Skeletal muscle tissue (tissue), 3 donors: ENCODE measurements at regions not wholly inside any gene's neighbourhood (a gene's known extent, or its start where the extent isn't known, plus 50 kb on each side); places are given as distances from the start of the nearest gene placed in this dataset.

Experiments used
- H3K27ac ChIP-seq: one replicate; pipeline ENCODE4 v1.7.0; 2013; ENCODE audit warnings: mild to moderate bottlenecking, low read depth, low read length, inconsistent platforms
- H3K27me3 ChIP-seq, 3 donors: one replicate each; pipeline ENCODE4 v1.7.0; 2013; ENCODE audit warnings: low read length in 3 of 3; ENCODE audit not compliant: control insufficient read depth in 3 of 3, insufficient read depth in 3 of 3
- H3K36me3 ChIP-seq, 3 donors: one replicate each; pipeline ENCODE4 v1.7.0; 2013; ENCODE audit warnings: low read length in 3 of 3; ENCODE audit not compliant: control insufficient read depth in 3 of 3, insufficient read depth in 3 of 3
- H3K4me1 ChIP-seq, 3 donors: one replicate each; pipeline ENCODE4 v1.7.0; 2013; ENCODE audit warnings: low read length in 3 of 3, mild to moderate bottlenecking in 3 of 3; ENCODE audit not compliant: control insufficient read depth in 3 of 3, insufficient read depth in 3 of 3
- H3K4me3 ChIP-seq, 3 donors: one replicate each; pipeline ENCODE4 v1.7.0; 2013; ENCODE audit warnings: low read length in 3 of 3
- H3K9ac ChIP-seq, 3 donors: one replicate each; pipeline ENCODE4 v1.7.0; 2013; ENCODE audit warnings: low read length in 3 of 3, mild to moderate bottlenecking in 3 of 3, moderate library complexity in 2 of 3, low read depth in 1 of 3
- H3K9me3 ChIP-seq, 3 donors: one replicate each; pipeline ENCODE4 v1.7.0; 2013; ENCODE audit warnings: low read length in 3 of 3; ENCODE audit not compliant: control insufficient read depth in 3 of 3
- donor health status: Osteomylitis.

DNA sequence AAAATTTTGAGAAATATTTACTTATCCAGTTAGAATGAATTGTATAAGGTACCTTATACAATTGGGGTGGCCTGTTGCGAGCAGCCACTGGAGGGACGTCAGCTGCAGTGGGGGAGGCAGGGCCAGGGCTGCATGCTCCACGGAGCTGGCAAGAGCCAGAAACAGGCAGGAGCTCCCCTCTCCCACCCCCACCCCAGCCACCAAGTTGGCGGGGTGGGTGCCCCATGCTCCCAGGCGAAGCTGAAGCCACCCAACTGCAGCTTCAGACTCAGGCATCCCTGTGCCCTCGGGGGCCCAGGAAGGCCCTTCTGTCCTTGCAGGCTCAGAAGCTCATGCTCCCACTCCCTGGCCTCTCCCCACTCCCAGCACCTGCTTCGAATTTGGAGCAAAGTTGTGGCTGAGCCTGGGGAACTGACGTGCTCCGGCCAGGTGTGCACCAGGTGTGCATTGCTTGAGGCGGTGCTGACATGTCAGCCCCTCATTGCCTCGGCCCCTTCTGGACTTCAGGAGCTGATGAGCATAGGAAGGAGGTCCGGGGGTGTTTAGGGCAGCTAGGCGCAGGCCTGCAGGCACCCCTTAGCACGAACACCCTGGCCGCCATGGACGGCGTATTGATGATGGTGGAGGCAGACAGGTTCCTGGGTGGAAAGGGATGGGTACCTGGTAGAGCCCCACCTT lies 743.8 kb upstream of the GBE1 start:
- Histone ChIP-seq H3K27me3 (no peaks in the 10 kb centered on the region), H3K4me1 (no peaks in the 10 kb centered on the region), H3K4me3 (no peak overlapping the region), H3K9ac (no peak overlapping the region), H3K36me3 (no peaks in the 10 kb centered on the region), H3K27ac (no peak overlapping the region), H3K9me3 (peaks cover 0 to 2% (median 0%) of the 10 kb centered on the region in 3 donors)

DNA sequence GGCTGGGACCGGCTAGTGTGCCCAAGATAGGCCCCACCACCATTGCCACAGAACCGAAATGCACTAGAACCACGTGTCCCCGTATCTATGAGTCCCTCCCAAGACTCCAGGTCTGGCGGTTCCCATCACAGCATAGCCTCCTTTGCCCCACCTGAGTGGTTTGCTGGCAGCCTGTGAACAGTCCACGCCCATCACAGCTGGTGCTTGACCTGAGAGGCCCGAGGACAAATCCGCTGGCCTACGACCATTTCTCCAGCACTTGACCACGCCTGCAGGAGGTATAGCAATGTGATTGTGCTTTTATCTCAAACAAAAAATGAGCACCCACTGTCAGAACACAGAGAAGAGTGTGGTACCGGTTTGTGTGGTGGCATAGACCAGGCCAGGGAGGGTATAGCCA lies 736.7 kb upstream of the GBE1 start:
- H3K4me1 ChIP-seq, result no peaks in the 10 kb centered on the region
- no peaks in the 10 kb centered on the region for H3K27me3 ChIP-seq
- no peaks in the 10 kb centered on the region for H3K36me3 ChIP-seq
- H3K4me3 ChIP-seq, result no peak overlapping the region
- H3K9ac ChIP-seq, result no peak overlapping the region
- no peaks in the 10 kb centered on the region for H3K9me3 ChIP-seq
- H3K27ac ChIP-seq, result no peak overlapping the region

DNA sequence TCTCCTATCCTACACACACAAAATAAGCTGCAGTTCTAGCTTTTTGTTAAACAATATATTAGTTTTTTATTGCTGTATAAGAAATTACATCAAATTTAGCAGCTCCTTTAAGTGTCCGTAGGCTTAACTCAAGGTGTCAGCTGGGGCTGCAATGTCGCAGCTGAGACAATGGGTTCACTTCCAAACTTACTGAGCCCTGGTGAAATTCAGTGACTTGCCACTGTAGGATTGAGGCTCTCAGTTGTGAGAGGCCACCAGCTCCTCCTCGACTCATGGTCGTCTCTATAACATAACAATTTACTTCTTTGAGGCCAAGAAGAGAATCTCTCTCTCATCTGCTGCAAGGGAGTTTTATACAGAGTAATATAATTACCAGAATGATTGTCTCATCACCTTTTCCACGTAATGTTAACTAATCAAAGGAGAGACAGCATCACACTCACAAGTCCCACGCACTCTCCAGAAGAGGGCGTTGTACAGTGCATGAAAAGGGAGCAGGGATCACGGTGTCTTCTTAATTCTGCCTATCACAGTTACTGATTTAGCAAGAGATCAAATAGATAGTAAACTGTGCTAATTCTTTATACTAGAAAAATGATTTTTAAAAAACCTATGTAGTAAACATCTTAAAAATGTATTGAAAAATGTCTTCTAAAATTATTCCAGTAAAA lies 735.6 kb upstream of the GBE1 start:
- Histone ChIP-seq H3K27ac (no peak overlapping the region), H3K36me3 (no peaks in the 10 kb centered on the region), H3K4me1 (no peaks in the 10 kb centered on the region), H3K9ac (no peak overlapping the region), H3K27me3 (no peaks in the 10 kb centered on the region), H3K4me3 (no peak overlapping the region), H3K9me3 (no peaks in the 10 kb centered on the region)

DNA sequence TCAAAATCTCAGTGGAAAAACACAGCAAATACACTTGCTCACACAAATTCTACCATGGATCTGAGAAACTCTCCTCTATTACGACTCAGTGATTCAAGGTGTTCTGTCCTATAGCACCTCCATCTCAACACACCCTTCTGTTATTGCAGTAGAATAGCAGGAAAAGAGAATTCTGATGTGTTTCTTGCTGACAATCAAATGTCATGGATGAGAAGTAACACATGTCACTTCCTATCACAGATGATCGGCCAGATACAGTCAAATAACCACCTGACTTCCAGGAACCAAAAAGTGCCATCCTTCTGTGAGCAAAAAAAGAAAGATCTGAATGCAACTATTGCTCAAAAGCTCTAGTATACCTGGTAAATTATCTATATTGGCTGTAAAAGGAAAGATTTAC lies 734.2 kb upstream of the GBE1 start:
- no peak overlapping the region for H3K9ac ChIP-seq
- no peaks in the 10 kb centered on the region for H3K4me1 ChIP-seq
- H3K27ac ChIP-seq, result no peak overlapping the region
- no peak overlapping the region for H3K4me3 ChIP-seq
- no peaks in the 10 kb centered on the region for H3K27me3 ChIP-seq
- no peaks in the 10 kb centered on the region for H3K9me3 ChIP-seq
- no peaks in the 10 kb centered on the region for H3K36me3 ChIP-seq

DNA sequence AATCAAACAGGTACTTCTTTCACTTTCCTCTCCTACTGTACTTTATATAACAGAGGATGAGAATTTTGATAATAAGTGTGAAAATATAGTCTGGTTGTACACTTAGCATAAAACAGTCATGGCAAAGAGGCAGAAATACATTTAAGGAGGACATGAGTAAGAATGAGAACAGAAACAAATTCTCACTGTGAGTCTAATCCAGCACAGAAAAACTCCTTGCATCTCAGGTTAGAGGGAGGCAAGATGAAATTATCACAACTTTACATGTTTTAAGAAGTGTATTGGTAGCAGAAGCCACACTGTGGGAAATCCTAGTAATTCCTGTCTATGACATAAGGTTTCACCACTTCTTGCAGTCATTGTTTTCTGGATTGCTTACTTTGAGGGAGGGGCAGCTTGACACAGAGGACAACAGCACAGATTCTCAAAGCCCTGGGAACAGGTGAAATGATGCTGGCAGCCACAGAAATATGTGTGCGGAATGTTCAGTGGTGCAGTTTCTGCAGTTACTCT lies 733.6 kb upstream of the GBE1 start:
- Histone ChIP-seq H3K4me3 (no peak overlapping the region), H3K9ac (no peak overlapping the region), H3K4me1 (no peaks in the 10 kb centered on the region), H3K27me3 (no peaks in the 10 kb centered on the region), H3K9me3 (no peaks in the 10 kb centered on the region), H3K36me3 (no peaks in the 10 kb centered on the region), H3K27ac (no peak overlapping the region)

DNA sequence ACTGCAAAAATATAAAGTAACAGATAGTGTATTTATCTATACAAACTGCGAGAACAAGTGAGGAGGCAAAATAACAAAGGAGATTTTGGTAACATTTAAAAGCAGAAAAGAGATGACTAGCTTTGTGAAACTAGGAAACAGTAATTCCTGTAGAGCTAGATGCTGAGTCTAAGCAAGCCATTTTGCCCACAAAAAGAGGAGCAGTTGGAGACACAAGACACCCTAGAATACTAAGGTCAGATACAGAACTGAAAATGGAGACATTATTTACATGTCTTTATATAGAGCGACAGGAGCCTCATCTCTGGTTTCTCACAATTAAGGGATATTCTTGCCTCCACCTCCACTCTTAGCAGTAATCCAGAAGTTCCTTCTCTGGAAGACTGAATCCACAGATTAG lies 732.4 kb upstream of the GBE1 start:
- Histone ChIP-seq H3K9me3 (no peaks in the 10 kb centered on the region), H3K4me3 (no peak overlapping the region), H3K9ac (no peak overlapping the region), H3K4me1 (no peaks in the 10 kb centered on the region), H3K27me3 (no peaks in the 10 kb centered on the region), H3K36me3 (no peaks in the 10 kb centered on the region), H3K27ac (no peak overlapping the region)

DNA sequence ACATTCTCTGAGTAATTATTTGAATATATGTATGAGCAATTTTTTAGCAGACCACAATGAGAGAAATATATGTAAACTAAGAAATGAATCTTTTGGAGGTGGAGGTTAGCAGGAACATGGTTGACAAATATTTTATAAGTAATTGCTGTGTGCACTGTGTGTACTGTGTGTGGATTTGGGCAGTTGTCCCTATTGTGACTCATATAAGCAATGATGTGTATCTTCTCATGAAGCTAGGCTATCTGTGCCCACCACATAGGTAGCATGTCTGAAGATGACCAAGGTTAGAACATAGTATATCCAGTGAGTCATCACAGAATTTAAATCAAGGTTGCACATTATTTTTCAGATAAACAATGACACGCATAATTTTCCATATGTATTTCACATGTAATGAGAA lies 713.9 kb upstream of the GBE1 start:
- no peak overlapping the region for H3K9ac ChIP-seq
- peaks cover 0 to 3% (median 0%) of the 10 kb centered on the region in 3 donors for H3K9me3 ChIP-seq
- H3K4me1 ChIP-seq, result no peaks in the 10 kb centered on the region
- H3K36me3 ChIP-seq, result no peaks in the 10 kb centered on the region
- no peak overlapping the region for H3K4me3 ChIP-seq
- no peak overlapping the region for H3K27ac ChIP-seq
- no peaks in the 10 kb centered on the region for H3K27me3 ChIP-seq

DNA sequence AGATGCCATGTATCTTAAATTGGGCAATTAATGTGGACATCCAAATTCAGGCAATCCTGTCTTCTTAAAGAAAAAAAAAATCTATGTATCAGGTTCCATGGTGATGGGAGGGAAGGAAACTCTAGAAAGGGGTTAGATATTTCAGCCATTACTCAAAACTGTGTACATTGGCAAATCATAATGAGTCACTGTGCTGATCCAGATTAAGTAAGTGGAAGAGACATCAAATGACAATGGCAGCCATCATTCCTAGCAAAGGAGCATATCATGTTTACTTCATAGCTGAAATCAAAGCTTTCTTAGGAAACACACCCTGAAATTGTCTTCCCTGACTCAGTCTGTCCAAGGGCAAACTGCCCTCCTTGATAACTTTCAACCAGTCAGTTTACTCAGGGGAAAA lies 713.3 kb upstream of the GBE1 start:
- Histone ChIP-seq H3K27me3 (no peaks in the 10 kb centered on the region), H3K9me3 (peaks cover 0 to 3% (median 0%) of the 10 kb centered on the region in 3 donors), H3K36me3 (no peaks in the 10 kb centered on the region), H3K4me1 (no peaks in the 10 kb centered on the region), H3K27ac (no peak overlapping the region), H3K4me3 (no peak overlapping the region), H3K9ac (no peak overlapping the region)

DNA sequence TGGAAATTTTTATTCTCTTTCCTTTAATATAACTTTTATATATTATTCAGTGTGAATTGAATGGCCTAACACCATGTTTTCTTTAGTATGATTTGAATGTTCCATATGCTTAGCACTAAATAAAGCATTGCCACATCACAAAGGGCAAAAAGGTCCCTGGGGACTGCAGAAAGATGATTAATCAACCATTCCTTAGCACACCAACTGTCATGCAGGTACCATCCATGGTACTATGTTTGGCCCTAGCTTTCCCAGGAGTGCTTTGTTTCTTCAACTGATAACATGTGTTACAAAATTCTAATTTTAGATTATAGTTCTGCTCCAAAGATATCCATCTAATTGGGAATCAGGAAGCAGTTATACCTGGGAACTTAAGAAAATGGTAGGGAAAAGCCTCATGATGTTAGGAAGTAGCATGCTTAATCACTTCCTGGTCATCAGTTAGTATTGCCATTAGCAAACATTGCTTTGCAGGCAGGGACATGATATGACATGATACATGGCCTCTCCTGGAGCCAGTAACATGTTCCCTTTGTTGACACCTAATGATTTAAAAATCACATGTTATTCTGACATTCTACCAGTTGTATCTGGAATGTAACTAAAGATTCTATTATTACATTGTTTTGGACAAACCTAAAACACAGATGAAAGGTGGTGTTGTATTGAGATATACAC lies 712.6 kb upstream of the GBE1 start:
- Histone ChIP-seq H3K27me3 (no peaks in the 10 kb centered on the region), H3K4me3 (no peak overlapping the region), H3K4me1 (no peaks in the 10 kb centered on the region), H3K36me3 (no peaks in the 10 kb centered on the region), H3K9ac (no peak overlapping the region), H3K27ac (no peak overlapping the region), H3K9me3 (peaks cover 0 to 3% (median 0%) of the 10 kb centered on the region in 3 donors)

DNA sequence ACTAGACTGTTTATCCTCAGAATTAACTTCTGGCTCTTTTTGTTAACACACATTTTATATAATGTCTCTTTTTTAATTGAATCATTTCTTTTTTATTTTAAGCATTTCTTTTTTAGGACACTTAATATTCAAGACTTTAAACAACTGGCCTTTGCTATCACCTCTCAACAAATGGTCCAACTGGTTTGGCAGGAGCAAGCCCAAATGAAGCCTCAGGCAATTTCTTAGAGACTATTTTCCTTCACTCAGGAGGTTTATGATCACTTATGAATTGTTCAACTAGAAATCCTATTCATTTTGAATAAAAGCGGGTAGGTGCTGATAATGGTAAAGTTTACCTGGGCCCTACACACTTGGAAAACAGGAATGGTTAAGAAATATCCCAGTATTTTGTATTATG lies 705.6 kb upstream of the GBE1 start:
- H3K4me3 ChIP-seq, result no peak overlapping the region
- no peak overlapping the region for H3K27ac ChIP-seq
- H3K36me3 ChIP-seq, result no peaks in the 10 kb centered on the region
- H3K4me1 ChIP-seq, result no peaks in the 10 kb centered on the region
- no peaks in the 10 kb centered on the region for H3K27me3 ChIP-seq
- H3K9ac ChIP-seq, result no peak overlapping the region
- H3K9me3 ChIP-seq, result no peaks in the 10 kb centered on the region
